ENCODE measurements at regions not wholly inside any gene's neighbourhood (a gene's known extent, or its start where the extent isn't known, plus 50 kb on each side); places are given as distances from the start of the nearest gene placed in this dataset.

- DNase-seq, result peak; percentile 89
- H3K27ac Mint-ChIP-seq, result no peak overlapping the region
- no peaks in the 10 kb centered on the region for H3K4me1 Mint-ChIP-seq
- peak overlapping the region; percentile 45 for H3K4me3 Mint-ChIP-seq
- no peaks in the 10 kb centered on the region for H3K36me3 Mint-ChIP-seq (ENCODE audit: low read depth)
- H3K27me3 Mint-ChIP-seq (ENCODE audit: low read depth, poor library complexity), result peaks cover 72% of the 10 kb centered on the region
- peak; percentile 91 for TF ChIP-seq CTCF (IDR thresholded peaks at IDR 0.05)
- H3K9me3 Mint-ChIP-seq, result peaks cover 7% of the 10 kb centered on the region
These were observed 77.2 kb upstream of the SLC6A11 start for GRCh38 chr3:10738688-10739372.

GRCh38 chr3:10740954-10741353 is 75.1 kb upstream of the SLC6A11 start:
- DNase-seq, result no peak
- Mint-ChIP-seq H3K27ac (no peak overlapping the region), H3K27me3 (ENCODE audit: low read depth, poor library complexity) (peaks cover 67% of the 10 kb centered on the region), H3K4me3 (no peak overlapping the region), H3K4me1 (no peaks in the 10 kb centered on the region), H3K9me3 (no peaks in the 10 kb centered on the region), H3K36me3 (ENCODE audit: low read depth) (no peaks in the 10 kb centered on the region)
- TF ChIP-seq CTCF (IDR thresholded peaks at IDR 0.05), result no peak

- H3K4me1 Mint-ChIP-seq, result no peaks in the 10 kb centered on the region
- no peaks in the 10 kb centered on the region for H3K9me3 Mint-ChIP-seq
- no peak overlapping the region for H3K4me3 Mint-ChIP-seq
- H3K36me3 Mint-ChIP-seq (ENCODE audit: low read depth), result no peaks in the 10 kb centered on the region
- peaks cover 62% of the 10 kb centered on the region for H3K27me3 Mint-ChIP-seq (ENCODE audit: low read depth, poor library complexity)
- no peak for TF ChIP-seq CTCF (IDR thresholded peaks at IDR 0.05)
- H3K27ac Mint-ChIP-seq, result no peak overlapping the region
- DNase-seq, result no peak
These were observed 73.9 kb upstream of the SLC6A11 start for GRCh38 chr3:10741891-10742671.

- Mint-ChIP-seq H3K27ac (no peak overlapping the region), H3K9me3 (no peaks in the 10 kb centered on the region), H3K4me3 (no peak overlapping the region), H3K27me3 (ENCODE audit: low read depth, poor library complexity) (peaks cover 53% of the 10 kb centered on the region), H3K4me1 (no peaks in the 10 kb centered on the region), H3K36me3 (ENCODE audit: low read depth) (no peaks in the 10 kb centered on the region)
- TF ChIP-seq CTCF (IDR thresholded peaks at IDR 0.05), result no peak
- DNase-seq, result no peak
These were observed 72.5 kb upstream of the SLC6A11 start for GRCh38 chr3:10743366-10744097.

- H3K27ac Mint-ChIP-seq, result no peak overlapping the region
- no peak overlapping the region for H3K4me3 Mint-ChIP-seq
- peaks cover 49% of the 10 kb centered on the region for H3K27me3 Mint-ChIP-seq (ENCODE audit: low read depth, poor library complexity)
- DNase-seq, result peak; percentile 30
- no peaks in the 10 kb centered on the region for H3K4me1 Mint-ChIP-seq
- no peaks in the 10 kb centered on the region for H3K9me3 Mint-ChIP-seq
- no peaks in the 10 kb centered on the region for H3K36me3 Mint-ChIP-seq (ENCODE audit: low read depth)
- no peak for TF ChIP-seq CTCF (IDR thresholded peaks at IDR 0.05)
These were observed 71.9 kb upstream of the SLC6A11 start for GRCh38 chr3:10744098-10744465.
